Psoas muscle (tissue), 7 donors: ENCODE measurements at regions not wholly inside any gene's neighbourhood (a gene's known extent, or its start where the extent isn't known, plus 50 kb on each side); places are given as distances from the start of the nearest gene placed in this dataset.

Source experiments
- ATAC-seq, 4 donors: fragments of 200-7000 bp; cut with Tn5 transposase; one replicate each; pipeline ENCODE4 v1.9.1; 2020; ENCODE audit warnings: moderate library complexity in 3 of 4, mild to moderate bottlenecking in 2 of 4
- DNase-seq, 2 donors: peaks; one replicate each; pipeline ENCODE4 v3.0.0-alpha.2; 2020
- H3K27ac ChIP-seq: fragments of 200-600 bp; one replicate; pipeline ENCODE4 v1.8.0; 2022
- H3K27me3 ChIP-seq, 3 donors: fragments of 200-600 bp in 1 of 3; one replicate each; pipeline versions ENCODE4 v1.6.1 to v1.8.0; 2013 to 2022; ENCODE audit warnings: low read length in 2 of 3, mild to moderate bottlenecking in 2 of 3, moderate library complexity in 1 of 3; ENCODE audit not compliant: insufficient read depth in 3 of 3
- H3K36me3 ChIP-seq, 2 donors: fragments of 200-600 bp in 1 of 2; one replicate each; pipeline versions ENCODE4 v1.6.1 to v1.8.0; 2013 to 2022; ENCODE audit warnings: low read depth in 1 of 2, mild to moderate bottlenecking in 1 of 2, moderate library complexity in 1 of 2; ENCODE audit not compliant: insufficient read depth in 1 of 2
- H3K4me1 ChIP-seq: fragments of 200-600 bp; one replicate; pipeline ENCODE4 v1.8.0; 2022
- H3K4me3 ChIP-seq: fragments of 200-600 bp; one replicate; pipeline ENCODE4 v1.8.0; 2022; ENCODE audit warnings: mild to moderate bottlenecking
- H3K9me3 ChIP-seq: fragments of 200-600 bp; one replicate; pipeline ENCODE4 v1.8.0; 2022
- WGBS, 3 donors: extraction: QIAGEN DNeasy Blood & Tissue Kit; methylation state at CpG; one replicate each; pipeline versions ENCODE4 v1.1.6 to v1.1.7; 2013; 5-methylcytosine and 5-hydroxymethylcytosine counted together
- intact Hi-C, 2 donors: fragments of 100-400 bp; cut with DNase I; formaldehyde crosslinking; loops; one replicate each; pipeline versions ENCODE4 v1.11.0 to v1.14.2; 2022
- TF ChIP-seq, protein P1 (sequence below): fragments of 200-600 bp; IDR thresholded peaks from one replicate; pipeline ENCODE4 v1.8.0; 2022; ENCODE audit warnings: antibody characterized with exemption
- donor health status: healthy with polysubstance abuse.
- donor health status: DM: no; HTN: no; CAD: no; lungs with moderate emphysema.
- donor health status: Bipolar disorder and iron deficiency.
- donor health status: healthy.
- donor health status: DM: yes; HTN: yes; CAD: no.
- donor health status: DM: no; HTN: no; CAD: no.
- donor health status: DM: yes; HTN: yes; CAD: no.

DNA sequence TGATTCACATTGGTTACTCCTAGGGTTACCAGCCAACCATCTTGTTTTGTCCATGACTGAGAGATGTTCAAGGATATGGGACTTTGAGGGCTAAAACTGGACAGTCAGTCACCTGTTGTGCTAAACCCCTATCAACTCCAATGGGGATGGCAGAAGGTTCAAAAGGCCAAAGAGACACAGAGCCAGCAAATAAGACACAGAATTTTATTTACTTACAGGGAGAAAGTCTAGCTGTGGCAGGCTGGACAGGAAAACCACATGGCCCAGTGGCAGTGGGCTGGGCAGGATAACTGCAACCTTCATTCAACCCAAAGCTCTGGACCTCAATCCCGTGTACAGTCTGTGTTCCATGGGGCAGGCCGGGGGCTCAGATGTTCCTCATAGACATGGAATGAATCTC lies 326.7 kb upstream of the RPS6KA3 start:
- Histone ChIP-seq H3K27ac (no peak overlapping the region), H3K4me1 (no peaks in the 10 kb centered on the region), H3K36me3 (no peaks in the 10 kb centered on the region), H3K9me3 (peaks cover 10% of the 10 kb centered on the region), H3K27me3 (peaks cover 0 to 5% (median 0%) of the 10 kb centered on the region in 3 donors), H3K4me3 (no peak overlapping the region)
- 79 to 90% (median 80%) methylated on average over 2 of the region's 2 CpGs for WGBS, 3 donors
- intact Hi-C loops = no loop called here
- DNase-seq = no peak
- TF ChIP-seq, protein P1, sequence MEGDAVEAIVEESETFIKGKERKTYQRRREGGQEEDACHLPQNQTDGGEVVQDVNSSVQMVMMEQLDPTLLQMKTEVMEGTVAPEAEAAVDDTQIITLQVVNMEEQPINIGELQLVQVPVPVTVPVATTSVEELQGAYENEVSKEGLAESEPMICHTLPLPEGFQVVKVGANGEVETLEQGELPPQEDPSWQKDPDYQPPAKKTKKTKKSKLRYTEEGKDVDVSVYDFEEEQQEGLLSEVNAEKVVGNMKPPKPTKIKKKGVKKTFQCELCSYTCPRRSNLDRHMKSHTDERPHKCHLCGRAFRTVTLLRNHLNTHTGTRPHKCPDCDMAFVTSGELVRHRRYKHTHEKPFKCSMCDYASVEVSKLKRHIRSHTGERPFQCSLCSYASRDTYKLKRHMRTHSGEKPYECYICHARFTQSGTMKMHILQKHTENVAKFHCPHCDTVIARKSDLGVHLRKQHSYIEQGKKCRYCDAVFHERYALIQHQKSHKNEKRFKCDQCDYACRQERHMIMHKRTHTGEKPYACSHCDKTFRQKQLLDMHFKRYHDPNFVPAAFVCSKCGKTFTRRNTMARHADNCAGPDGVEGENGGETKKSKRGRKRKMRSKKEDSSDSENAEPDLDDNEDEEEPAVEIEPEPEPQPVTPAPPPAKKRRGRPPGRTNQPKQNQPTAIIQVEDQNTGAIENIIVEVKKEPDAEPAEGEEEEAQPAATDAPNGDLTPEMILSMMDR = no peak
- no peak for ATAC-seq

DNA sequence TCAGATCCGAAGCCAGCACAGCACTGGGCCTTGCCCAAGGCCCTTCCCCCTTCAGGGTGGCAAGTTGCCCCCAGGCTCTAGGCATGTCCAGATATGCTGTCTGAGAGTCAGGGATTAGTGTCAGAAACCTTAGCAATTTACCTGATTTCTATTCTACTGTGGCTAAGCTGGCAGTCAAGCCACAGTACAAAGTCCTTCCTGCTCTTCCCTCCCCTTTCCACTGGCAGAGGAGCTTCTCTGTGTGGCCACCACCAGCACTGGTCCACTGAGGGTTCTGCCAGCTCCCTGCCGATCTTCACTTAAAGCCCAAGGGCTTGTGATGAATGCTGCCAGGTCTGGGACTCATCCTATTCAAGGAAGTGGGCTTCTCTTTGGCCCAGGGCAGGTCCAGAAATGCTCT lies 324.5 kb upstream of the RPS6KA3 start:
- Histone ChIP-seq H3K36me3 (no peaks in the 10 kb centered on the region), H3K27ac (no peak overlapping the region), H3K27me3 (peaks cover 0 to 5% (median 0%) of the 10 kb centered on the region in 3 donors), H3K4me1 (no peaks in the 10 kb centered on the region), H3K4me3 (no peak overlapping the region), H3K9me3 (peaks cover 11% of the 10 kb centered on the region)
- TF ChIP-seq, protein P1 = no peak
- DNase-seq (no peak), ATAC-seq (no peak)
- intact Hi-C loops = no loop called here
- WGBS, 3 donors = 51 to 69% (median 59%) methylated on average over 2 of the region's 2 CpGs

DNA sequence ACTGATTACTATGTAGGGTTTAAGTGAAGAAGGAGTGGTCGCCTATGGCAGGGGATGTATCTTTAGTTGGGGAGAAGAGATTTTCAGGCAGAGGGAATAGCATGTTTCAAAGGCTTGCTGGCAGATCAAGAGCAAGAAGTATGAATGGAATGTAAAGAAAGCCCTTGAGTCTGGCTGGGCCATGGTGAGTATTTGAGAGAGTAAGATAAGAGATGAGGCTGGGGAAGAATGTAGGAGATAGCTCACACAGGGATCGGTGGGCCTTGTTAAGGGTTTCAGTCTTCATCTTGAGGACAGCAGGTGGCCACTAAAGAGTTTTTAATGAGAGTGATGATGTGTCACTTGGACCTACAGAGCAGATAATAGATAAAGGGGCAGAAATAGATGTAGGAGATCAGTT lies 319.1 kb upstream of the RPS6KA3 start:
- Histone ChIP-seq H3K4me1 (no peaks in the 10 kb centered on the region), H3K27ac (no peak overlapping the region), H3K9me3 (peaks cover 11% of the 10 kb centered on the region), H3K4me3 (no peak overlapping the region), H3K36me3 (no peaks in the 10 kb centered on the region), H3K27me3 (no peaks in the 10 kb centered on the region)
- intact Hi-C loops = no loop called here
- 66 to 74% (median 73%) methylated on average over 2 of the region's 2 CpGs for WGBS, 3 donors
- DNase-seq = no peak
- TF ChIP-seq, protein P1 = no peak
- ATAC-seq = no peak

DNA sequence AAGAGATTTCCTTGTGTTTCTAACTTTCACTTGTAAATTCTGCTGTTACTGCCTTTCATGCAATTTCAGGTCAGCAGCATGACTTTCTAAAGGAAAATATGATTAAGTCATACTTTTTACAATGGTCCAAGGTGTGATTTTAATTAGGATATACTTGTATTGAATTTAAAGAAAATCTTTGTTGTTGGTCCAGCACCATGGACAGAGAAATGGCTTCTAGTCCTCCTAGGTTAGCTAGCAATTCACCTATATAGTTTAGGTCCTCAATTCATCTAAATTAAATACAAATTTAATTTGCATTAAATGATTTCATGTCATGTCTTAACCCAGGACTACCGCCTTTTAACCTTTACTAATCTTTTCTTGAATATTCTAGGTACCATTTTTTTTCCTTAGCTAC lies 304.9 kb upstream of the RPS6KA3 start:
- intact Hi-C loops = no loop called here
- no peak overlapping the region for H3K27ac ChIP-seq
- H3K9me3 ChIP-seq = no peaks in the 10 kb centered on the region
- H3K27me3 ChIP-seq = peaks cover 0 to 14% (median 0%) of the 10 kb centered on the region in 3 donors
- ATAC-seq = no peak
- DNase-seq = no peak
- TF ChIP-seq, protein P1 = no peak
- 48 to 80% (median 67%) methylated on average over 1 of the region's 1 CpG for WGBS, 3 donors
- no peaks in the 10 kb centered on the region for H3K36me3 ChIP-seq
- no peak overlapping the region for H3K4me3 ChIP-seq
- H3K4me1 ChIP-seq = no peaks in the 10 kb centered on the region

DNA sequence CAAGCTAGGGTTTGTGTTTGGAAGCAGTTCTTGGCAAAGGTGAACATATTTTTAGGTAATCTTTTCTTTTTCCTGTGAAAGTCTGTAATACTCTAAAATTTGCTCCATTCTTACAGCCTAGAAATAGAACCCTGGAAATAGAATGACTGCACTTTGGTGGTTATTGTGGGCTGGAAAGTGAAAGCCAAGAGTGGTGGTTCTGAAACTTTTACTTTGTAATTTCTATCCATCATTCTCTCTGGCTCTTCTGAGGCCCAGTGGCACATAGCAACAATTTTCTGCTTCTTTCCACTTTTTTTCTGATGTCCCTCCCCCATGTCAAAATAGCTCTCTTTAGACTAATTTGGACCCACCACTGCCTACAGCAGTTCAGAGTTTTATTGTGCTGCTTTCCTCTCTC lies 300.4 kb upstream of the RPS6KA3 start:
- Histone ChIP-seq H3K9me3 (no peaks in the 10 kb centered on the region), H3K27ac (no peak overlapping the region), H3K4me3 (no peak overlapping the region), H3K36me3 (no peaks in the 10 kb centered on the region), H3K4me1 (no peaks in the 10 kb centered on the region), H3K27me3 (peaks cover 0 to 14% (median 0%) of the 10 kb centered on the region in 3 donors)
- ATAC-seq (no peak), DNase-seq (no peak)
- TF ChIP-seq, protein P1 = no peak
- intact Hi-C loops = no loop called here
